Loucy (cell line): ENCODE measurements at regions not wholly inside any gene's neighbourhood (a gene's known extent, or its start where the extent isn't known, plus 50 kb on each side); places are given as distances from the start of the nearest gene placed in this dataset.

ENCODE experiments used
- EZH2phosphoT487 ChIP-seq: fragments of 200-600 bp; IDR thresholded peaks from 2 replicates; pipeline ENCODE4 v1.6.1; 2018; ENCODE audit warnings: antibody characterized with exemption, mild to moderate bottlenecking, moderate library complexity, borderline replicate concordance
- TF ChIP-seq, protein P1 (sequence below): fragments of 200-600 bp; sonication (generic); conservative IDR thresholded peaks from 2 replicates; pipeline ENCODE4 v1.5.1; 2014; ENCODE audit warnings: mild to moderate bottlenecking, antibody characterized with exemption, low read length

DNA sequence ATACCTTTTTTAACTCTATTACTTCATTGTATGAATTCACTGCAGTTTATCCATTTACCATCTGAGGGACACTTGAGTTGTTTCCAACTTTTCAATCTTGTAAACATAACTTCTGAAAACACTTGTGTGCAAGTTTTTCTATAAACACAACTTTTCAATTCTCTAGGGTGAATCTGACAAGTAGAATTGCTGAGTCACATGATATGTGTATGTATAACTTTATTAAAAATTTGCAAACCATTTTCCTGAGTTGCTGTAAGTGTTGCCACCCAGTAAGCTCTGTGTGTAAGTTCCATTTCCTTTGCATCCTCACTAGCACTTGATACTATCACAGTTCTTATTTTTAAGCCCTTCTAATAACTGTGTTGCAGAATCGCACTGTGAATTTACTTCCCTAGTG is 1415.6 kb upstream of the ATXN8OS start:
- TF ChIP-seq, protein P1, sequence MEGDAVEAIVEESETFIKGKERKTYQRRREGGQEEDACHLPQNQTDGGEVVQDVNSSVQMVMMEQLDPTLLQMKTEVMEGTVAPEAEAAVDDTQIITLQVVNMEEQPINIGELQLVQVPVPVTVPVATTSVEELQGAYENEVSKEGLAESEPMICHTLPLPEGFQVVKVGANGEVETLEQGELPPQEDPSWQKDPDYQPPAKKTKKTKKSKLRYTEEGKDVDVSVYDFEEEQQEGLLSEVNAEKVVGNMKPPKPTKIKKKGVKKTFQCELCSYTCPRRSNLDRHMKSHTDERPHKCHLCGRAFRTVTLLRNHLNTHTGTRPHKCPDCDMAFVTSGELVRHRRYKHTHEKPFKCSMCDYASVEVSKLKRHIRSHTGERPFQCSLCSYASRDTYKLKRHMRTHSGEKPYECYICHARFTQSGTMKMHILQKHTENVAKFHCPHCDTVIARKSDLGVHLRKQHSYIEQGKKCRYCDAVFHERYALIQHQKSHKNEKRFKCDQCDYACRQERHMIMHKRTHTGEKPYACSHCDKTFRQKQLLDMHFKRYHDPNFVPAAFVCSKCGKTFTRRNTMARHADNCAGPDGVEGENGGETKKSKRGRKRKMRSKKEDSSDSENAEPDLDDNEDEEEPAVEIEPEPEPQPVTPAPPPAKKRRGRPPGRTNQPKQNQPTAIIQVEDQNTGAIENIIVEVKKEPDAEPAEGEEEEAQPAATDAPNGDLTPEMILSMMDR: no peak
- no peak for TF ChIP-seq EZH2phosphoT487
